ENCODE measurements at regions not wholly inside any gene's neighbourhood (a gene's known extent, or its start where the extent isn't known, plus 50 kb on each side); places are given as distances from the start of the nearest gene placed in this dataset.

- TF ChIP-seq PATZ1 (CRISPR knock-in tag; IDR thresholded peaks at IDR 0.05; ENCODE audit: borderline replicate concordance) (no peak), MITF (IDR thresholded peaks at IDR 0.05) (no peak), RBFOX2 (IDR thresholded peaks at IDR 0.05; ENCODE audit: low read depth, low read length) (no peak), TFE3 (CRISPR knock-in tag; IDR thresholded peaks at IDR 0.05) (no peak), MIER1 (IDR thresholded peaks at IDR 0.05; ENCODE audit: low read depth) (no peak), USF1 (CRISPR knock-in tag; IDR thresholded peaks at IDR 0.05) (no peak), EP300 (IDR thresholded peaks at IDR 0.05; ENCODE audit: low read length) (peak; percentile 40; the same call in 1 of the 2 replicates), ZBTB12 (CRISPR knock-in tag; IDR thresholded peaks at IDR 0.05) (no peak), SMAD3 (CRISPR knock-in tag; conservative IDR thresholded peaks at IDR 0.05) (no peak), SMAD4 (CRISPR knock-in tag; conservative IDR thresholded peaks at IDR 0.05) (peak; percentile 78), STAG1 (CRISPR knock-in tag; IDR thresholded peaks at IDR 0.05; ENCODE audit: borderline replicate concordance) (no peak), PRMT5 (CRISPR knock-in tag; IDR thresholded peaks at IDR 0.05) (no peak), RAD21 (CRISPR knock-in tag; conservative IDR thresholded peaks at IDR 0.05 in 1 of 2, IDR thresholded peaks at IDR 0.05 in 1 of 2) (no peak), MED1 (CRISPR knock-in tag; IDR thresholded peaks at IDR 0.05; ENCODE audit: borderline replicate concordance) (no peak), AFF1 (IDR thresholded peaks at IDR 0.05; ENCODE audit: low read depth in 1 of 2, partially characterized antibody in 2 of 2) (no peak), JUND (IDR thresholded peaks at IDR 0.05; ENCODE audit: borderline replicate concordance, low read depth, low read length) (no peak), JUND (tag; IDR thresholded peaks at IDR 0.05; ENCODE audit: borderline replicate concordance, low read depth, low read length) (no peak)
Observed at GRCh38 chr11:15699978-15700377, 585.3 kb downstream of the INSC start (continued).
